Fibroblast of lung (primary cell): ENCODE measurements at regions not wholly inside any gene's neighbourhood (a gene's known extent, or its start where the extent isn't known, plus 50 kb on each side); places are given as distances from the start of the nearest gene placed in this dataset.
A peak's percentile ranks its signal among the peaks of the same experiment; 100 is the strongest.

Experiments used
- DNase-seq, 2 donors: peaks; one replicate each; pipeline versions ENCODE4 v3.0.0 to v3.0.0-alpha.2; 2010; ENCODE audit warnings: low read depth in 2 of 2
- H2AFZ ChIP-seq: 2 replicates; pipeline ENCODE4 v1.5.1; 2012; ENCODE audit warnings: low read length, control low read depth, inconsistent platforms
- H3K27ac ChIP-seq: 2 replicates; pipeline ENCODE4 v1.5.1; 2011; ENCODE audit warnings: low read length, control low read depth; ENCODE audit not compliant: insufficient read depth
- H3K27me3 ChIP-seq: 2 replicates; pipeline ENCODE4 v1.5.1; 2011; ENCODE audit warnings: mild to moderate bottlenecking, low read length; ENCODE audit not compliant: control insufficient read depth, insufficient read depth
- H3K36me3 ChIP-seq: 2 replicates; pipeline ENCODE4 v1.5.1; 2011; ENCODE audit warnings: low read length; ENCODE audit not compliant: control insufficient read depth, insufficient read depth
- H3K4me1 ChIP-seq: 2 replicates; pipeline ENCODE4 v1.5.1; 2011; ENCODE audit warnings: low read length; ENCODE audit not compliant: control insufficient read depth, insufficient read depth; ENCODE audit errors: extremely low read depth
- H3K4me2 ChIP-seq: 2 replicates; pipeline ENCODE4 v1.5.1; 2011; ENCODE audit warnings: low read length, control low read depth; ENCODE audit not compliant: insufficient read depth; ENCODE audit errors: extremely low read depth
- H3K4me3 ChIP-seq, 4 experiments: fragments of 200-600 bp in 1 of 4; sonication (generic) in 1 of 4; replicated peaks in 1 of 4; 2 replicates each; pipeline ENCODE4 v1.5.1; 2011 to 2016; ENCODE audit warnings: low read length in 4 of 4, low read depth in 3 of 4, mild to moderate bottlenecking in 3 of 4, control low read depth in 2 of 4, inconsistent platforms in 1 of 4, mixed read lengths in 1 of 4; ENCODE audit not compliant: insufficient read depth in 1 of 4; ENCODE audit errors: control extremely low read depth in 1 of 4
- H3K79me2 ChIP-seq: 2 replicates; pipeline ENCODE4 v1.5.1; 2012; ENCODE audit warnings: mild to moderate bottlenecking, low read length, inconsistent platforms; ENCODE audit not compliant: control insufficient read depth, insufficient read depth
- H3K9ac ChIP-seq: 2 replicates; pipeline ENCODE4 v1.5.1; 2011; ENCODE audit warnings: mild to moderate bottlenecking, low read length, control low read depth; ENCODE audit not compliant: insufficient read depth
- H3K9me3 ChIP-seq: 2 replicates; pipeline ENCODE4 v1.5.1; 2012; ENCODE audit warnings: low read depth, low read length; ENCODE audit not compliant: control insufficient read depth, insufficient read depth
- H4K20me1 ChIP-seq: 2 replicates; pipeline ENCODE4 v1.5.1; 2011; ENCODE audit warnings: low read length; ENCODE audit not compliant: control insufficient read depth, insufficient read depth; ENCODE audit errors: extremely low read depth
- CTCF ChIP-seq, 2 donors: IDR thresholded peaks in 1 of 2; conservative IDR thresholded peaks in 1 of 2; 1 replicate in 1 of 2; 2 replicates in 1 of 2; pipeline ENCODE4 v1.5.1; 2011 to 2012; ENCODE audit warnings: low read length in 2 of 2, control low read depth in 1 of 2, inconsistent platforms in 1 of 2, low read depth in 1 of 2, mild to moderate bottlenecking in 1 of 2
- EZH2 ChIP-seq: IDR thresholded peaks from 2 replicates; pipeline ENCODE4 v1.5.1; 2012; ENCODE audit warnings: low read length, control low read depth, mild to moderate bottlenecking; ENCODE audit errors: missing control alignments

GRCh38 chr11:111010391-111011274, 234.9 kb upstream of the POU2AF2 start:
- H3K27me3 ChIP-seq = no peaks in the 10 kb centered on the region

GRCh38 chr11:111006227-111006626, 239.3 kb upstream of the POU2AF2 start:
- Histone ChIP-seq H3K27ac (no peak overlapping the region), H3K4me2 (no peak overlapping the region), H3K36me3 (no peaks in the 10 kb centered on the region), H3K4me1 (peaks cover 14% of the 10 kb centered on the region), H3K27me3 (no peaks in the 10 kb centered on the region), H3K9ac (no peak overlapping the region), H4K20me1 (no peaks in the 10 kb centered on the region), H3K9me3 (no peaks in the 10 kb centered on the region), H2AFZ (no peak overlapping the region), H3K79me2 (no peaks in the 10 kb centered on the region), H3K4me3 (no peak overlapping the region)
- DNase-seq = no peak
- TF ChIP-seq EZH2 (no peak), CTCF (conservative IDR thresholded peaks at IDR 0.05 in 1 of 2, IDR thresholded peaks at IDR 0.05 in 1 of 2; ENCODE audit: low read depth in 1 of 2, low read length in 2 of 2) (no peak)

More at GRCh38 chr11:111010391-111011274, 234.9 kb upstream of the POU2AF2 start:
- no peaks in the 10 kb centered on the region for H3K79me2 ChIP-seq
- H3K9ac ChIP-seq = no peak overlapping the region
- H3K4me2 ChIP-seq = no peak overlapping the region
- H4K20me1 ChIP-seq = no peaks in the 10 kb centered on the region
- TF ChIP-seq CTCF (conservative IDR thresholded peaks at IDR 0.05 in 1 of 2, IDR thresholded peaks at IDR 0.05 in 1 of 2; ENCODE audit: low read depth in 1 of 2, low read length in 2 of 2) (no peak), EZH2 (no peak)
- H2AFZ ChIP-seq = no peak overlapping the region
- no peak overlapping the region for H3K27ac ChIP-seq
- no peak overlapping the region for H3K4me3 ChIP-seq
- H3K4me1 ChIP-seq = no peaks in the 10 kb centered on the region
- H3K36me3 ChIP-seq = no peaks in the 10 kb centered on the region
- no peaks in the 10 kb centered on the region for H3K9me3 ChIP-seq
- DNase-seq = no peak

- H3K4me1 ChIP-seq = peaks cover 16% of the 10 kb centered on the region
- no peaks in the 10 kb centered on the region for H4K20me1 ChIP-seq
- H3K4me3 ChIP-seq = no peak overlapping the region
- TF ChIP-seq EZH2 = no peak
- no peak for TF ChIP-seq CTCF (conservative IDR thresholded peaks at IDR 0.05 in 1 of 2, IDR thresholded peaks at IDR 0.05 in 1 of 2; ENCODE audit: low read depth in 1 of 2, low read length in 2 of 2)
- H3K4me2 ChIP-seq = peak overlapping the region; percentile 25
- H2AFZ ChIP-seq = no peak overlapping the region
- no peaks in the 10 kb centered on the region for H3K79me2 ChIP-seq
- H3K9ac ChIP-seq = no peak overlapping the region
- no peaks in the 10 kb centered on the region for H3K36me3 ChIP-seq
- H3K27me3 ChIP-seq = no peaks in the 10 kb centered on the region
- peak overlapping the region; percentile 26 for H3K27ac ChIP-seq
- no peaks in the 10 kb centered on the region for H3K9me3 ChIP-seq
- DNase-seq = peak; percentile 88 to 95
Measured at GRCh38 chr11:111001986-111002611, 243.4 kb upstream of the POU2AF2 start.
